ENCODE measurements at regions not wholly inside any gene's neighbourhood (a gene's known extent, or its start where the extent isn't known, plus 50 kb on each side); places are given as distances from the start of the nearest gene placed in this dataset.

GRCh38 chr4:123501733-123502132 is 105.1 kb downstream of the SPRY1 start:
- CTCF ChIA-PET = no interaction called here
- POLR2A ChIA-PET = no interaction called here
- DNase-seq (ENCODE audit: extremely low spot score) = no peak
- TF ChIP-seq TARDBP (IDR thresholded peaks at IDR 0.05) (no peak), L3MBTL2 (conservative IDR thresholded peaks at IDR 0.05) (no peak), LEF1 (IDR thresholded peaks at IDR 0.05; ENCODE audit: borderline replicate concordance) (no peak), ARNT (IDR thresholded peaks at IDR 0.05) (no peak), HDGF (IDR thresholded peaks at IDR 0.05; ENCODE audit: borderline replicate concordance) (no peak), FOXM1 (IDR thresholded peaks at IDR 0.05; ENCODE audit: borderline replicate concordance) (no peak), ZNF384 (IDR thresholded peaks at IDR 0.05) (no peak), NFRKB (IDR thresholded peaks at IDR 0.05) (no peak)
- TF ChIP-seq, protein P1, sequence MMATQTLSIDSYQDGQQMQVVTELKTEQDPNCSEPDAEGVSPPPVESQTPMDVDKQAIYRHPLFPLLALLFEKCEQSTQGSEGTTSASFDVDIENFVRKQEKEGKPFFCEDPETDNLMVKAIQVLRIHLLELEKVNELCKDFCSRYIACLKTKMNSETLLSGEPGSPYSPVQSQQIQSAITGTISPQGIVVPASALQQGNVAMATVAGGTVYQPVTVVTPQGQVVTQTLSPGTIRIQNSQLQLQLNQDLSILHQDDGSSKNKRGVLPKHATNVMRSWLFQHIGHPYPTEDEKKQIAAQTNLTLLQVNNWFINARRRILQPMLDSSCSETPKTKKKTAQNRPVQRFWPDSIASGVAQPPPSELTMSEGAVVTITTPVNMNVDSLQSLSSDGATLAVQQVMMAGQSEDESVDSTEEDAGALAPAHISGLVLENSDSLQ (IDR thresholded peaks at IDR 0.05) = no peak

GRCh38 chr4:123503698-123504363 is 107.2 kb downstream of the SPRY1 start:
- POLR2A ChIA-PET = no interaction called here
- CTCF ChIA-PET = no interaction called here
- DNase-seq (ENCODE audit: extremely low spot score) = no peak
- no peak for TF ChIP-seq FOXM1 (IDR thresholded peaks at IDR 0.05; ENCODE audit: borderline replicate concordance)
- no peak for TF ChIP-seq TARDBP (IDR thresholded peaks at IDR 0.05)

- ChIA-PET POLR2A (interaction anchor here (0.7 kb wide), 1 partner anchor 109 kb away, joined by 3 read pairs; the partner anchor contains the start of gene SPRY1), CTCF (interaction anchor here (0.7 kb wide), 1 partner anchor 437 kb away, joined by 3 read pairs; no protein-coding TSS in a partner anchor)
- peak; percentile 52 for DNase-seq (ENCODE audit: extremely low spot score)
- TF ChIP-seq L3MBTL2 (conservative IDR thresholded peaks at IDR 0.05) (peak; percentile 72), ZNF384 (IDR thresholded peaks at IDR 0.05) (peak; percentile 85), HDGF (IDR thresholded peaks at IDR 0.05; ENCODE audit: borderline replicate concordance) (no peak)
These were observed 108.8 kb downstream of the SPRY1 start for GRCh38 chr4:123505095-123506010.

GRCh38 chr4:123506011-123506695 is 109.6 kb downstream of the SPRY1 start:
- CTCF ChIA-PET = no interaction called here
- DNase-seq (ENCODE audit: extremely low spot score) = no peak
- POLR2A ChIA-PET = interaction anchor here (1.0 kb wide), 1 partner anchor 100 kb away, joined by 3 read pairs; no protein-coding TSS in a partner anchor
- TF ChIP-seq CTBP1 (IDR thresholded peaks at IDR 0.05; ENCODE audit: borderline replicate concordance) (no peak), SUZ12 (IDR thresholded peaks at IDR 0.05) (no peak), LEF1 (IDR thresholded peaks at IDR 0.05; ENCODE audit: borderline replicate concordance) (no peak), ELF4 (IDR thresholded peaks at IDR 0.05) (no peak), TARDBP (IDR thresholded peaks at IDR 0.05) (no peak), ARNT (IDR thresholded peaks at IDR 0.05) (no peak), FOXM1 (IDR thresholded peaks at IDR 0.05; ENCODE audit: borderline replicate concordance) (no peak), L3MBTL2 (conservative IDR thresholded peaks at IDR 0.05) (no peak), NFRKB (IDR thresholded peaks at IDR 0.05) (no peak), HDGF (IDR thresholded peaks at IDR 0.05; ENCODE audit: borderline replicate concordance) (no peak), FOXK2 (IDR thresholded peaks at IDR 0.05) (no peak), ZNF384 (IDR thresholded peaks at IDR 0.05) (no peak), BHLHE40 (IDR thresholded peaks at IDR 0.05; ENCODE audit: borderline replicate concordance) (no peak)
- TF ChIP-seq, protein P1 (IDR thresholded peaks at IDR 0.05) = no peak

- POLR2A ChIA-PET = no interaction called here
- TF ChIP-seq ARNT (IDR thresholded peaks at IDR 0.05) (no peak), FOXK2 (IDR thresholded peaks at IDR 0.05) (no peak)
- CTCF ChIA-PET = no interaction called here
These were observed 110.8 kb downstream of the SPRY1 start for GRCh38 chr4:123507376-123507775.

GRCh38 chr4:123510221-123510620 is 113.6 kb downstream of the SPRY1 start:
- ChIA-PET CTCF (interaction anchor here (1.3 kb wide), 1 partner anchor 54 kb away, joined by 3 read pairs; no protein-coding TSS in a partner anchor), POLR2A (no interaction called here)
- no peak for DNase-seq (ENCODE audit: extremely low spot score)
- no peak for TF ChIP-seq SUZ12 (IDR thresholded peaks at IDR 0.05)
- TF ChIP-seq ARNT (IDR thresholded peaks at IDR 0.05) = no peak
- TF ChIP-seq FOXM1 (IDR thresholded peaks at IDR 0.05; ENCODE audit: borderline replicate concordance) = no peak
- TF ChIP-seq FOXK2 (IDR thresholded peaks at IDR 0.05) = no peak
- no peak for TF ChIP-seq CTBP1 (IDR thresholded peaks at IDR 0.05; ENCODE audit: borderline replicate concordance)
- TF ChIP-seq NFRKB (IDR thresholded peaks at IDR 0.05) = no peak
- TF ChIP-seq L3MBTL2 (conservative IDR thresholded peaks at IDR 0.05) = no peak
- TF ChIP-seq HDGF (IDR thresholded peaks at IDR 0.05; ENCODE audit: borderline replicate concordance) = no peak
- TF ChIP-seq ZNF384 (IDR thresholded peaks at IDR 0.05) = no peak
- TF ChIP-seq BHLHE40 (IDR thresholded peaks at IDR 0.05; ENCODE audit: borderline replicate concordance) = no peak
- no peak for TF ChIP-seq SP1 (IDR thresholded peaks at IDR 0.05)
- no peak for TF ChIP-seq TARDBP (IDR thresholded peaks at IDR 0.05)

More at GRCh38 chr4:123507376-123507775, 110.8 kb downstream of the SPRY1 start:
- DNase-seq (ENCODE audit: extremely low spot score) = no peak
